OCI-LY7 (cell line): ENCODE measurements at regions not wholly inside any gene's neighbourhood (a gene's known extent, or its start where the extent isn't known, plus 50 kb on each side); places are given as distances from the start of the nearest gene placed in this dataset.

Source experiments
- EZH2phosphoT487 ChIP-seq: fragments of 200-600 bp; sonication (generic); IDR thresholded peaks from 2 replicates; pipeline ENCODE4 v1.6.1; 2018; ENCODE audit warnings: low read depth, borderline replicate concordance, mild to moderate bottlenecking, mixed run types, antibody characterized with exemption, low read length, moderate library complexity, mixed read lengths
- TF ChIP-seq, protein P1 (sequence below): fragments of 200-600 bp; sonication (generic); conservative IDR thresholded peaks from 2 replicates; pipeline ENCODE4 v1.5.1; 2014; ENCODE audit warnings: mild to moderate bottlenecking, antibody characterized with exemption, low read length, moderate library complexity, mixed read lengths

DNA sequence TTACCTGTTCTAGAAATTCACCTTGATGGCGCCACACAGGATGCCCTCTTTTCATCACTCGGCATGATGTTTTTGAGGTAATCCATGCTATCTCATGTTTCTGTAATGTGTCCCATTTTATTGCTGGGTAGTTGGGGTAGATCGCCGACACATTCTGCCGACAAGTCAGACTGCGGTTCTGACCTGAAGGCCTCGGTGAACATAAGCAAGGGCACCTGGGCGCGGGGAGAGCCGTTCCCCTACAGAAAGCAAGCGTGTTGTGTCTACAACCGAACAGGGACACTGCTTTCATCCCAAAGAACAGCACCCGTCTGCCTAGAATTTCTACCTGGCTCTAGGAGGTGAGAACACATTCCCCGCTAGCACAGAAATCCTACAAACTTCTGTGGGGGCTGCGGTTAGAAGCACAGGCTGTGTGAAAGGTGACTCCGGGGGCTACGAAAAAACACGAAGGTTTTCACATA, 149.2 kb downstream of the PPIAL4G start:
- TF ChIP-seq, protein P1, sequence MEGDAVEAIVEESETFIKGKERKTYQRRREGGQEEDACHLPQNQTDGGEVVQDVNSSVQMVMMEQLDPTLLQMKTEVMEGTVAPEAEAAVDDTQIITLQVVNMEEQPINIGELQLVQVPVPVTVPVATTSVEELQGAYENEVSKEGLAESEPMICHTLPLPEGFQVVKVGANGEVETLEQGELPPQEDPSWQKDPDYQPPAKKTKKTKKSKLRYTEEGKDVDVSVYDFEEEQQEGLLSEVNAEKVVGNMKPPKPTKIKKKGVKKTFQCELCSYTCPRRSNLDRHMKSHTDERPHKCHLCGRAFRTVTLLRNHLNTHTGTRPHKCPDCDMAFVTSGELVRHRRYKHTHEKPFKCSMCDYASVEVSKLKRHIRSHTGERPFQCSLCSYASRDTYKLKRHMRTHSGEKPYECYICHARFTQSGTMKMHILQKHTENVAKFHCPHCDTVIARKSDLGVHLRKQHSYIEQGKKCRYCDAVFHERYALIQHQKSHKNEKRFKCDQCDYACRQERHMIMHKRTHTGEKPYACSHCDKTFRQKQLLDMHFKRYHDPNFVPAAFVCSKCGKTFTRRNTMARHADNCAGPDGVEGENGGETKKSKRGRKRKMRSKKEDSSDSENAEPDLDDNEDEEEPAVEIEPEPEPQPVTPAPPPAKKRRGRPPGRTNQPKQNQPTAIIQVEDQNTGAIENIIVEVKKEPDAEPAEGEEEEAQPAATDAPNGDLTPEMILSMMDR = no peak; the same call in 1 of the 2 replicates
- no peak for TF ChIP-seq EZH2phosphoT487
